Fibroblast of lung (primary cell): ENCODE measurements at regions not wholly inside any gene's neighbourhood (a gene's known extent, or its start where the extent isn't known, plus 50 kb on each side); places are given as distances from the start of the nearest gene placed in this dataset.

Experiments used
- DNase-seq, 2 donors: peaks; one replicate each; pipeline versions ENCODE4 v3.0.0 to v3.0.0-alpha.2; 2010; ENCODE audit warnings: low read depth in 2 of 2
- H2AFZ ChIP-seq: 2 replicates; pipeline ENCODE4 v1.5.1; 2012; ENCODE audit warnings: low read length, control low read depth, inconsistent platforms
- H3K27ac ChIP-seq: 2 replicates; pipeline ENCODE4 v1.5.1; 2011; ENCODE audit warnings: low read length, control low read depth; ENCODE audit not compliant: insufficient read depth
- H3K27me3 ChIP-seq: 2 replicates; pipeline ENCODE4 v1.5.1; 2011; ENCODE audit warnings: mild to moderate bottlenecking, low read length; ENCODE audit not compliant: control insufficient read depth, insufficient read depth
- H3K36me3 ChIP-seq: 2 replicates; pipeline ENCODE4 v1.5.1; 2011; ENCODE audit warnings: low read length; ENCODE audit not compliant: control insufficient read depth, insufficient read depth
- H3K4me1 ChIP-seq: 2 replicates; pipeline ENCODE4 v1.5.1; 2011; ENCODE audit warnings: low read length; ENCODE audit not compliant: control insufficient read depth, insufficient read depth; ENCODE audit errors: extremely low read depth
- H3K4me2 ChIP-seq: 2 replicates; pipeline ENCODE4 v1.5.1; 2011; ENCODE audit warnings: low read length, control low read depth; ENCODE audit not compliant: insufficient read depth; ENCODE audit errors: extremely low read depth
- H3K4me3 ChIP-seq, 4 experiments: fragments of 200-600 bp in 1 of 4; sonication (generic) in 1 of 4; replicated peaks in 1 of 4; 2 replicates each; pipeline ENCODE4 v1.5.1; 2011 to 2016; ENCODE audit warnings: low read length in 4 of 4, low read depth in 3 of 4, mild to moderate bottlenecking in 3 of 4, control low read depth in 2 of 4, inconsistent platforms in 1 of 4, mixed read lengths in 1 of 4; ENCODE audit not compliant: insufficient read depth in 1 of 4; ENCODE audit errors: control extremely low read depth in 1 of 4
- H3K79me2 ChIP-seq: 2 replicates; pipeline ENCODE4 v1.5.1; 2012; ENCODE audit warnings: mild to moderate bottlenecking, low read length, inconsistent platforms; ENCODE audit not compliant: control insufficient read depth, insufficient read depth
- H3K9ac ChIP-seq: 2 replicates; pipeline ENCODE4 v1.5.1; 2011; ENCODE audit warnings: mild to moderate bottlenecking, low read length, control low read depth; ENCODE audit not compliant: insufficient read depth
- H3K9me3 ChIP-seq: 2 replicates; pipeline ENCODE4 v1.5.1; 2012; ENCODE audit warnings: low read depth, low read length; ENCODE audit not compliant: control insufficient read depth, insufficient read depth
- H4K20me1 ChIP-seq: 2 replicates; pipeline ENCODE4 v1.5.1; 2011; ENCODE audit warnings: low read length; ENCODE audit not compliant: control insufficient read depth, insufficient read depth; ENCODE audit errors: extremely low read depth
- CTCF ChIP-seq, 2 donors: IDR thresholded peaks in 1 of 2; conservative IDR thresholded peaks in 1 of 2; 1 replicate in 1 of 2; 2 replicates in 1 of 2; pipeline ENCODE4 v1.5.1; 2011 to 2012; ENCODE audit warnings: low read length in 2 of 2, control low read depth in 1 of 2, inconsistent platforms in 1 of 2, low read depth in 1 of 2, mild to moderate bottlenecking in 1 of 2
- EZH2 ChIP-seq: IDR thresholded peaks from 2 replicates; pipeline ENCODE4 v1.5.1; 2012; ENCODE audit warnings: low read length, control low read depth, mild to moderate bottlenecking; ENCODE audit errors: missing control alignments

- H2AFZ ChIP-seq = no peak overlapping the region
- H3K4me2 ChIP-seq = no peak overlapping the region
- TF ChIP-seq CTCF (conservative IDR thresholded peaks at IDR 0.05 in 1 of 2, IDR thresholded peaks at IDR 0.05 in 1 of 2; ENCODE audit: low read depth in 1 of 2, low read length in 2 of 2) = no peak
- no peak for TF ChIP-seq EZH2
- no peaks in the 10 kb centered on the region for H4K20me1 ChIP-seq
- H3K27ac ChIP-seq = no peak overlapping the region
- no peaks in the 10 kb centered on the region for H3K4me1 ChIP-seq
- no peak overlapping the region for H3K4me3 ChIP-seq
- H3K27me3 ChIP-seq = no peaks in the 10 kb centered on the region
- H3K9ac ChIP-seq = no peak overlapping the region
- no peaks in the 10 kb centered on the region for H3K36me3 ChIP-seq
- no peaks in the 10 kb centered on the region for H3K79me2 ChIP-seq
- DNase-seq = no peak
- no peaks in the 10 kb centered on the region for H3K9me3 ChIP-seq
Measured at GRCh38 chrX:129007631-129008030, 515.7 kb downstream of the SMARCA1 start.

GRCh38 chrX:129006491-129006890, 516.8 kb downstream of the SMARCA1 start:
- Histone ChIP-seq H3K79me2 (no peaks in the 10 kb centered on the region), H3K36me3 (no peaks in the 10 kb centered on the region), H3K4me2 (no peak overlapping the region), H4K20me1 (no peaks in the 10 kb centered on the region), H3K27ac (no peak overlapping the region), H3K9ac (no peak overlapping the region), H3K4me3 (no peak overlapping the region), H3K9me3 (no peaks in the 10 kb centered on the region), H3K4me1 (no peaks in the 10 kb centered on the region), H3K27me3 (no peaks in the 10 kb centered on the region), H2AFZ (no peak overlapping the region)
- no peak for TF ChIP-seq EZH2
- TF ChIP-seq CTCF (conservative IDR thresholded peaks at IDR 0.05 in 1 of 2, IDR thresholded peaks at IDR 0.05 in 1 of 2; ENCODE audit: low read depth in 1 of 2, low read length in 2 of 2) = no peak
- no peak for DNase-seq

- no peak overlapping the region for H3K4me2 ChIP-seq
- no peak overlapping the region for H3K27ac ChIP-seq
- no peaks in the 10 kb centered on the region for H3K9me3 ChIP-seq
Measured at GRCh38 chrX:129000797-129001196, 522.5 kb downstream of the SMARCA1 start.

More at GRCh38 chrX:129000797-129001196, 522.5 kb downstream of the SMARCA1 start:
- Histone ChIP-seq H3K9ac (no peak overlapping the region), H3K4me1 (no peaks in the 10 kb centered on the region), H4K20me1 (no peaks in the 10 kb centered on the region), H3K4me3 (no peak overlapping the region), H3K36me3 (no peaks in the 10 kb centered on the region), H3K27me3 (no peaks in the 10 kb centered on the region), H3K79me2 (no peaks in the 10 kb centered on the region), H2AFZ (no peak overlapping the region)
- no peak for DNase-seq
- TF ChIP-seq CTCF (conservative IDR thresholded peaks at IDR 0.05 in 1 of 2, IDR thresholded peaks at IDR 0.05 in 1 of 2; ENCODE audit: low read depth in 1 of 2, low read length in 2 of 2) (no peak), EZH2 (no peak)
